Endothelial cell of umbilical vein (primary cell): ENCODE measurements at regions not wholly inside any gene's neighbourhood (a gene's known extent, or its start where the extent isn't known, plus 50 kb on each side); places are given as distances from the start of the nearest gene placed in this dataset.
"Not testable (repeated sequence)": the region's sequence is repeated elsewhere in the genome, so short reads cannot be mapped to it uniquely, and the experiment has no call there.

Experiments
- EZH2 ChIP-seq: IDR thresholded peaks from 2 replicates; pipeline ENCODE4 v1.6.1; 2012; ENCODE audit warnings: borderline replicate concordance, low read depth, mild to moderate bottlenecking, moderate library complexity, low read length, inconsistent platforms; ENCODE audit not compliant: severe bottlenecking
- GATA2 ChIP-seq: IDR thresholded peaks from 2 replicates; pipeline ENCODE4 v1.7.0; 2011; ENCODE audit warnings: low read depth, mild to moderate bottlenecking, moderate library complexity, mixed read lengths, low read length; ENCODE audit not compliant: insufficient read length, insufficient read depth
- MYC ChIP-seq: IDR thresholded peaks from one replicate; pipeline ENCODE4 v1.6.1; 2011; ENCODE audit warnings: mild to moderate bottlenecking, low read depth, low read length
- POLR2AphosphoS5 ChIP-seq: IDR thresholded peaks from 2 replicates; pipeline ENCODE4 v1.6.1; 2012; ENCODE audit warnings: low read depth, mild to moderate bottlenecking, control low read depth, low read length, moderate library complexity; ENCODE audit not compliant: insufficient read depth
- TF ChIP-seq, protein P1 (sequence below), 2 donors: IDR thresholded peaks; 1 replicate in 1 of 2; 2 replicates in 1 of 2; pipeline ENCODE4 v1.5.1; 2011; ENCODE audit warnings: low read length in 2 of 2, mild to moderate bottlenecking in 2 of 2, moderate library complexity in 2 of 2, control low read depth in 1 of 2, inconsistent platforms in 1 of 2, low read depth in 1 of 2; ENCODE audit not compliant: insufficient read depth in 1 of 2; ENCODE audit errors: extremely low read depth in 1 of 2
- TF ChIP-seq, protein P2 (sequence below): IDR thresholded peaks from 2 replicates; pipeline ENCODE4 v1.6.1; 2011; ENCODE audit not compliant: insufficient read depth, insufficient read length

DNA sequence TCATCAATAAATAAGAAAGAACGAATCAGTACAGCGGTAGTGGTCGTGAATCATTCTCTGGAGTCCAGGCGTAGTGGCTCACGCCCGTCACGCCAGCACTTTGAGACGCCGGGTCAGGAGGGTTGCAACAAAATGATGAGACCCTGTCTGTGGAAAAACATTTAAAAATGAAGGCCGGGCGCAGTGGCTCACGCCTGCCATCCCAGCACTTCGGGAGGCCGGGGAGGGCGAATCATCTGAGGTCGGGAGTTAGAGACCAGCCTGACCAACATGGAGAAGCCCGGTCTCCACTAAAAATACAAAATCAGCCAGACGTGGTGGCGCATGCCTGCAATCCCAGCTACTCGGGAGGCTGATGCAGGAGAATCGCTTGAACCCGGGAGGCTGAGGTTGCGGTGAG lies 111.8 kb upstream of the ANKRD30BL start:
- TF ChIP-seq EZH2, POLR2AphosphoS5, GATA2, MYC: not testable (repeated sequence)
- TF ChIP-seq, protein P1, sequence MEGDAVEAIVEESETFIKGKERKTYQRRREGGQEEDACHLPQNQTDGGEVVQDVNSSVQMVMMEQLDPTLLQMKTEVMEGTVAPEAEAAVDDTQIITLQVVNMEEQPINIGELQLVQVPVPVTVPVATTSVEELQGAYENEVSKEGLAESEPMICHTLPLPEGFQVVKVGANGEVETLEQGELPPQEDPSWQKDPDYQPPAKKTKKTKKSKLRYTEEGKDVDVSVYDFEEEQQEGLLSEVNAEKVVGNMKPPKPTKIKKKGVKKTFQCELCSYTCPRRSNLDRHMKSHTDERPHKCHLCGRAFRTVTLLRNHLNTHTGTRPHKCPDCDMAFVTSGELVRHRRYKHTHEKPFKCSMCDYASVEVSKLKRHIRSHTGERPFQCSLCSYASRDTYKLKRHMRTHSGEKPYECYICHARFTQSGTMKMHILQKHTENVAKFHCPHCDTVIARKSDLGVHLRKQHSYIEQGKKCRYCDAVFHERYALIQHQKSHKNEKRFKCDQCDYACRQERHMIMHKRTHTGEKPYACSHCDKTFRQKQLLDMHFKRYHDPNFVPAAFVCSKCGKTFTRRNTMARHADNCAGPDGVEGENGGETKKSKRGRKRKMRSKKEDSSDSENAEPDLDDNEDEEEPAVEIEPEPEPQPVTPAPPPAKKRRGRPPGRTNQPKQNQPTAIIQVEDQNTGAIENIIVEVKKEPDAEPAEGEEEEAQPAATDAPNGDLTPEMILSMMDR (IDR thresholded peaks at IDR 0.05; ENCODE audit: extremely low read depth in 1 of 2, insufficient read depth in 1 of 2, low read depth in 1 of 2, low read length in 2 of 2): not testable (repeated sequence)
- TF ChIP-seq, protein P2, sequence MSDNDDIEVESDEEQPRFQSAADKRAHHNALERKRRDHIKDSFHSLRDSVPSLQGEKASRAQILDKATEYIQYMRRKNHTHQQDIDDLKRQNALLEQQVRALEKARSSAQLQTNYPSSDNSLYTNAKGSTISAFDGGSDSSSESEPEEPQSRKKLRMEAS: not testable (repeated sequence)
